Gastroesophageal sphincter (tissue), 4 donors: ENCODE measurements at regions not wholly inside any gene's neighbourhood (a gene's known extent, or its start where the extent isn't known, plus 50 kb on each side); places are given as distances from the start of the nearest gene placed in this dataset.

Experiments used
- ATAC-seq: fragments of 150-250 bp; one replicate; pipeline ENCODE4 v1.9.1; 2016; ENCODE audit warnings: mild to moderate bottlenecking, moderate library complexity
- H3K27ac ChIP-seq, 4 donors: fragments of 200-600 bp; sonication (generic) in 3 of 4; 1 replicate in 3 of 4; 2 replicates in 1 of 4; pipeline ENCODE4 v1.5.1; 2016 to 2019
- H3K27me3 ChIP-seq: fragments of 200-600 bp; sonication (generic); one replicate; pipeline ENCODE4 v1.5.1; 2019
- H3K36me3 ChIP-seq, 2 donors: fragments of 200-600 bp; sonication (generic); one replicate each; pipeline ENCODE4 v1.5.1; 2019; ENCODE audit warnings: control low read depth in 1 of 2
- H3K4me1 ChIP-seq, 3 donors: fragments of 200-600 bp; sonication (generic); 1 replicate in 2 of 3; 2 replicates in 1 of 3; pipeline ENCODE4 v1.5.1; 2016 to 2019; ENCODE audit warnings: control low read depth in 2 of 3
- H3K4me3 ChIP-seq, 2 donors: fragments of 200-600 bp; sonication (generic); one replicate each; pipeline ENCODE4 v1.5.1; 2019; ENCODE audit warnings: mild to moderate bottlenecking in 1 of 2, moderate library complexity in 1 of 2
- H3K9me3 ChIP-seq, 3 donors: fragments of 200-600 bp; sonication (generic); one replicate each; pipeline ENCODE4 v1.5.1; 2017 to 2019; ENCODE audit warnings: control low read depth in 2 of 3
- EP300 ChIP-seq: sonication (generic); formaldehyde crosslinking; IDR thresholded peaks from one replicate; pipeline ENCODE4 v1.6.1; 2017; ENCODE audit warnings: antibody characterized with exemption, mild to moderate bottlenecking
- POLR2A ChIP-seq, 2 donors: fragments of 450-650 bp; IDR thresholded peaks; one replicate each; pipeline ENCODE4 v1.6.1; 2017; ENCODE audit warnings: antibody characterized with exemption in 2 of 2, mild to moderate bottlenecking in 2 of 2, moderate library complexity in 1 of 2
- POLR2AphosphoS5 ChIP-seq: sonication (generic); formaldehyde crosslinking; IDR thresholded peaks from one replicate; pipeline ENCODE4 v1.6.1; 2017; ENCODE audit warnings: antibody characterized with exemption
- whole genome bisulfite sequencing, 2 donors: methylation state at CpG; one replicate each; pipeline ENCODE4 v1.1.5; 2018; ENCODE audit warnings: low coverage in 1 of 2; 5-methylcytosine and 5-hydroxymethylcytosine counted together
- TF ChIP-seq, protein P1 (sequence below), 4 experiments: fragments of 200-600 bp in 2 of 4; fragments of 450-650 bp in 2 of 4; sonication (generic) in 1 of 4; IDR thresholded peaks; one replicate each; pipeline ENCODE4 v1.5.1; 2017 to 2019; ENCODE audit warnings: antibody characterized with exemption in 4 of 4, mild to moderate bottlenecking in 2 of 4, moderate library complexity in 2 of 4

DNA sequence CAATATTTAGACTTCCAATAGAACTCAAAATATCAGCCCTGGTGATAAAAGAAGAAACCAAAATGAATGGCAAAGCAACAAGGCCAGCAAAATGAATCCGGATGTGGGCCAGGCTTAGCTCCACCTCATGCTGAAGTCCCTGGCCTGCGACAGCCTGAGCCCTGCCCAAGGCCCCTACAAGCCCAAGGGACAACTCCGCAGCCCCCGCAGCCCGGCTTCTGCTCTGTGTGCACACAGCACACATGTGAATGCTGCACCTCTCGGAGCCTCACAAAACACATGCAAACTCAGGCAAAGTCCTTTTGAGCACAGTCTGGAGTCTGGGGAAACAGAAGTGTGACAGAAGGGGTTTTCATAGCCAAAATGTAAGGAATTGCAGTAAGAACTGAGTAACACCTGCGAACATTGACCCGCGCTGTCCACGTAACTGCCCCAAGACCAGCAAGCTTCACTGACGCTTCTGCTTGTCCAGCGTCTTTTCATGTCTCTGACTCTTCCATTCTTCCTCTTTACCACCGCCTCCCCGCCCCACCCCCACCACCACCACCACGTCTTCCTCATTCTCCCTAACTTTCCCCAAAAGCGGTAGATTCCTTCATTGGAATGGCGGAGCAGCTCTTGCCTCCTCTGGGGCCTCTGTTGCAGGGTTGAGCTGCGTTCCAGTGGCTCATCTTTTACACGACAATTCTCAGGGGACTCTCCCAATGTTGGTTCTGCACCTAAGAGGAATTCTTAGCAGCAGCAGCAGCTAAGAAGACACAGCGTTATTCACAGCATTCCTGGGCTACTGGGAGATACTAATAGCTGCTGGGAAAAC is 136.4 kb upstream of the COPS8 start:
- no peak for ATAC-seq
- WGBS, 2 donors, result 82 to 88% methylated on average over 3 to 11 of the region's 20 CpGs
- H3K4me3 ChIP-seq, result no peak overlapping the region
- no peaks in the 10 kb centered on the region for H3K9me3 ChIP-seq
- no peaks in the 10 kb centered on the region for H3K36me3 ChIP-seq
- H3K27me3 ChIP-seq, result peaks cover 6% of the 10 kb centered on the region
- H3K27ac ChIP-seq, result no peak overlapping the region
- TF ChIP-seq POLR2AphosphoS5 (no peak), EP300 (no peak), POLR2A (IDR thresholded peaks at IDR 0.05) (no peak)
- TF ChIP-seq, protein P1, sequence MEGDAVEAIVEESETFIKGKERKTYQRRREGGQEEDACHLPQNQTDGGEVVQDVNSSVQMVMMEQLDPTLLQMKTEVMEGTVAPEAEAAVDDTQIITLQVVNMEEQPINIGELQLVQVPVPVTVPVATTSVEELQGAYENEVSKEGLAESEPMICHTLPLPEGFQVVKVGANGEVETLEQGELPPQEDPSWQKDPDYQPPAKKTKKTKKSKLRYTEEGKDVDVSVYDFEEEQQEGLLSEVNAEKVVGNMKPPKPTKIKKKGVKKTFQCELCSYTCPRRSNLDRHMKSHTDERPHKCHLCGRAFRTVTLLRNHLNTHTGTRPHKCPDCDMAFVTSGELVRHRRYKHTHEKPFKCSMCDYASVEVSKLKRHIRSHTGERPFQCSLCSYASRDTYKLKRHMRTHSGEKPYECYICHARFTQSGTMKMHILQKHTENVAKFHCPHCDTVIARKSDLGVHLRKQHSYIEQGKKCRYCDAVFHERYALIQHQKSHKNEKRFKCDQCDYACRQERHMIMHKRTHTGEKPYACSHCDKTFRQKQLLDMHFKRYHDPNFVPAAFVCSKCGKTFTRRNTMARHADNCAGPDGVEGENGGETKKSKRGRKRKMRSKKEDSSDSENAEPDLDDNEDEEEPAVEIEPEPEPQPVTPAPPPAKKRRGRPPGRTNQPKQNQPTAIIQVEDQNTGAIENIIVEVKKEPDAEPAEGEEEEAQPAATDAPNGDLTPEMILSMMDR (IDR thresholded peaks at IDR 0.05), result no peak
- H3K4me1 ChIP-seq, result no peaks in the 10 kb centered on the region

DNA sequence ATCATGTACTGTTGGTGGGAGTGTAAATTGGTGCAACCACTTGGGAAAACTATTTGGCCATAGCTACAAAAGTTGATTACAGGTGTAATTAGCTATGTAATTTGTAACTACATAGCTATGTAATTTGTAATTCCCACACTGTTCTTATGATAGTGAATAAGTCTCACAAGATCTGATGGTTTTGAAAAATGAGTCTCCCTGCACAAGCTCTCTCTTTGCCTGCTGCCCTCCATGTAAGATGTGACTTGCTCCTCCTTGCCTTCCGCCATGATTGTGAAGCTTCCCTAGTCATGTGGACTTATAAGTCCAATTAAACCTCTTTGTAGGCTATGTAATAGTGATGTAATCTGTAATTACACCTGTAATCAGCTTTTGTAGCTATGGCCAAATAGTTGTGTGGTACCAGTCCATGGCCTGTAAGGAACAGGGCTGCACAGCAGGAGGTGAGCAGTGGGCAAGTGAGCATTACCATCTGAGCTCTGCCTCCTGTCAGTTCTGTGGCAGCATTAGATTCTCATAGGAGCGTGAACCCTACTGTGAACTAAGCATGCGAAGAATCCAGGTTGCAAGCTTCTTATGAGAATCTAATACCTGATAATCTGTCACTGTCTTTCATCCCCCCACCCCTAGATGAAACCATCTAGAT is 133.7 kb upstream of the COPS8 start:
- WGBS, 2 donors, result 91 to 100% methylated on average over 1 to 3 of the region's 3 CpGs
- H3K9me3 ChIP-seq, result no peaks in the 10 kb centered on the region
- no peaks in the 10 kb centered on the region for H3K4me1 ChIP-seq
- H3K27me3 ChIP-seq, result no peaks in the 10 kb centered on the region
- H3K4me3 ChIP-seq, result no peak overlapping the region
- no peaks in the 10 kb centered on the region for H3K36me3 ChIP-seq
- TF ChIP-seq EP300 (no peak), POLR2A (IDR thresholded peaks at IDR 0.05) (no peak), POLR2AphosphoS5 (no peak)
- TF ChIP-seq, protein P1 (IDR thresholded peaks at IDR 0.05), result no peak
- no peak for ATAC-seq
- no peak overlapping the region for H3K27ac ChIP-seq

DNA sequence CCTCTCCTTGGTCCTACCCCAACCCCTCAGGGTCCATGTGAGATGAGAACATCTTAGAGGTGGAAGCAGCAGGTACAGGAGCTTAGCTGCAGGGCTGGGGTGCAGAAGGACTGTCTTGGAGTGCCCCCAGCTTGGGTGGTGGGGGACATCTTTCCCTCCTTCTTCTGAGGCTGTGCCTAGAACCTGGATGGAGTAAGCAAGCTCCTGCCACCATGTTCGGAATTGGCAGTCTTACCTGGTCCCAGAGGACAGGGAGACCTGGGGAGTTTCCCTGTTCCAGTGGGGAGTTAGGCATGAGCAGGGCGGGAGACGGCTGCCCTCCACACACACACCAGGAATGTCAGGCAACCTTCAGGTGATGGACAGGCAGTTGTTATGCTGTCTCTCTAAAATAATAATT is 131.0 kb upstream of the COPS8 start:
- Histone ChIP-seq H3K27me3 (no peaks in the 10 kb centered on the region), H3K9me3 (no peaks in the 10 kb centered on the region), H3K4me3 (no peak overlapping the region), H3K4me1 (no peaks in the 10 kb centered on the region), H3K27ac (no peak overlapping the region), H3K36me3 (no peaks in the 10 kb centered on the region)
- no peak for ATAC-seq
- WGBS, 2 donors, result no CpG with 5 or more reads among the region's 3 CpGs
- TF ChIP-seq POLR2AphosphoS5, result no peak
- TF ChIP-seq POLR2A (IDR thresholded peaks at IDR 0.05), result no peak
- TF ChIP-seq, protein P1 (IDR thresholded peaks at IDR 0.05), result no peak
- TF ChIP-seq EP300, result no peak

DNA sequence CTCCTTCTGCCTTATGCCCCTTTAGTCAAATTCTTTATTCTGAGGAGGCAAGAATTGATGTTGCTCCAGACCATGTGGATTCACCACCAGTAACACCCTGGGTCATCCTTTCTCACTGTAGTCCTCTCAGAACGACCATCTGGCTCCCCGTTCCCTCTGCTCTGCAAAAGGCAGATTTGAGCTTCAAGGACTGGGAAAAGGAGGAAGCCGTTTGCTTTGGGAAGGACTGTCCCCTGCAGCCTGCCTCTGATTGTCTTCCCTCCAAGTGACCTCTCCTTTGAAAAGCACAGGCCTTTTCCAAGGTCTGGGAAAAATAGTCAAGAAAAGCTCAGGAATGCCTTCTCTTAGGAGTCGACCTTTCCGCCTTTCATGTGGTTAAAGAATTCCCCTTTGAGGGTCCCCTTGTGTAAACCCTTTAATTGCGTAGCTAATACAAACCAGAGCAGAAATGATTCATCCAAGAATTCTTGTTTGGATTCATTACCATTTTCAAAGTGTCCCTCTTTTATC is 130.1 kb upstream of the COPS8 start:
- no peak overlapping the region for H3K27ac ChIP-seq
- ATAC-seq, result no peak
- no peaks in the 10 kb centered on the region for H3K4me1 ChIP-seq
- TF ChIP-seq EP300 (no peak), POLR2AphosphoS5 (no peak), POLR2A (IDR thresholded peaks at IDR 0.05) (no peak)
- TF ChIP-seq, protein P1 (IDR thresholded peaks at IDR 0.05), result no peak
- no peaks in the 10 kb centered on the region for H3K9me3 ChIP-seq
- H3K4me3 ChIP-seq, result no peak overlapping the region
- no peaks in the 10 kb centered on the region for H3K27me3 ChIP-seq
- 73 to 81% methylated on average over 5 to 6 of the region's 6 CpGs for WGBS, 2 donors
- no peaks in the 10 kb centered on the region for H3K36me3 ChIP-seq
